ENCODE measurements at regions not wholly inside any gene's neighbourhood (a gene's known extent, or its start where the extent isn't known, plus 50 kb on each side); places are given as distances from the start of the nearest gene placed in this dataset.

DNA sequence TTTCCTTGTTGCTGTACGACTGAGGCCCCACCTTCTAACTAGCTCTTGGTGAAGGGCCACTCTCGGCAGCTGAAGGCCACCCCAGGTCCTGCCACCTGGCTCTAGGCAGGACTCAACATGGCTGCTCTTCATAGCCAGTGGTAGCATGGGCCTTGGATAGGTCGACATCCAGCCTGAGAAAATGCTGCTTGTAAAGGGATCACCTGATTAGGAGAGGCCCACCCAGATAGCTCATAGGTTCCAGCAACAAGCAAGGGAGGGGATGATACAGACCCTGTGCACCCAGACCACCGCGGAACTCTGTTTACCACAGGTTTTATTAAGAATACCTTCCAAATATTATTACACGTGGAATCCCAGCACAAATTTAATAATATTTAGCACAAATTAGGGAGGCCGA lies 341.4 kb downstream of the BRD1 start:
- TF ChIP-seq, protein P1, sequence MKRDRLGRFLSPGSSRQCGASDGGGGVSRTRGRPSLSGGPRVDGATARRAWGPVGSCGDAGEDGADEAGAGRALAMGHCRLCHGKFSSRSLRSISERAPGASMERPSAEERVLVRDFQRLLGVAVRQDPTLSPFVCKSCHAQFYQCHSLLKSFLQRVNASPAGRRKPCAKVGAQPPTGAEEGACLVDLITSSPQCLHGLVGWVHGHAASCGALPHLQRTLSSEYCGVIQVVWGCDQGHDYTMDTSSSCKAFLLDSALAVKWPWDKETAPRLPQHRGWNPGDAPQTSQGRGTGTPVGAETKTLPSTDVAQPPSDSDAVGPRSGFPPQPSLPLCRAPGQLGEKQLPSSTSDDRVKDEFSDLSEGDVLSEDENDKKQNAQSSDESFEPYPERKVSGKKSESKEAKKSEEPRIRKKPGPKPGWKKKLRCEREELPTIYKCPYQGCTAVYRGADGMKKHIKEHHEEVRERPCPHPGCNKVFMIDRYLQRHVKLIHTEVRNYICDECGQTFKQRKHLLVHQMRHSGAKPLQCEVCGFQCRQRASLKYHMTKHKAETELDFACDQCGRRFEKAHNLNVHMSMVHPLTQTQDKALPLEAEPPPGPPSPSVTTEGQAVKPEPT (CRISPR knock-in tag; IDR thresholded peaks at IDR 0.05; ENCODE audit: low read depth), result no peak
- TF ChIP-seq, protein P2, sequence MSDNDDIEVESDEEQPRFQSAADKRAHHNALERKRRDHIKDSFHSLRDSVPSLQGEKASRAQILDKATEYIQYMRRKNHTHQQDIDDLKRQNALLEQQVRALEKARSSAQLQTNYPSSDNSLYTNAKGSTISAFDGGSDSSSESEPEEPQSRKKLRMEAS (IDR thresholded peaks at IDR 0.05), result no peak
- TF ChIP-seq SMYD3 (CRISPR knock-in tag; IDR thresholded peaks at IDR 0.05) (no peak), CTCF (CRISPR knock-in tag; IDR thresholded peaks at IDR 0.05) (no peak), ZNF530 (CRISPR knock-in tag; IDR thresholded peaks at IDR 0.05; ENCODE audit: low read depth) (no peak), POLR2AphosphoS5 (IDR thresholded peaks at IDR 0.05; ENCODE audit: low read depth, low read length) (no peak), NFIC (IDR thresholded peaks at IDR 0.05; ENCODE audit: low read length) (no peak), NR1H2 (CRISPR knock-in tag; IDR thresholded peaks at IDR 0.05; ENCODE audit: borderline replicate concordance, low read depth) (no peak)
- TF ChIP-seq, protein P3, sequence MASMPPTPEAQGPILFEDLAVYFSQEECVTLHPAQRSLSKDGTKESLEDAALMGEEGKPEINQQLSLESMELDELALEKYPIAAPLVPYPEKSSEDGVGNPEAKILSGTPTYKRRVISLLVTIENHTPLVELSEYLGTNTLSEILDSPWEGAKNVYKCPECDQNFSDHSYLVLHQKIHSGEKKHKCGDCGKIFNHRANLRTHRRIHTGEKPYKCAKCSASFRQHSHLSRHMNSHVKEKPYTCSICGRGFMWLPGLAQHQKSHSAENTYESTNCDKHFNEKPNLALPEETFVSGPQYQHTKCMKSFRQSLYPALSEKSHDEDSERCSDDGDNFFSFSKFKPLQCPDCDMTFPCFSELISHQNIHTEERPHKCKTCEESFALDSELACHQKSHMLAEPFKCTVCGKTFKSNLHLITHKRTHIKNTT (CRISPR knock-in tag; IDR thresholded peaks at IDR 0.05), result no peak

All from HepG2 (cell line).